HCT116 (cell line): ENCODE measurements at regions not wholly inside any gene's neighbourhood (a gene's known extent, or its start where the extent isn't known, plus 50 kb on each side); places are given as distances from the start of the nearest gene placed in this dataset.

ENCODE experiments used
- ATAC-seq: fragments of 200-7000 bp; cut with Tn5 transposase; 2 replicates; pipeline ENCODE4 v1.9.1; 2020; ENCODE audit warnings: mild to moderate bottlenecking, moderate library complexity
- BruUV-seq: library from RNA; stranded (reverse); fragments of 400-500 nt; replicated peaks from 2 replicates; lab custom pipeline; 2021; lab: Mats Ljungman, UMichigan
- CTCF ChIA-PET: fragments of 300-600 bp; sonication (Branson Sonifier 250); formaldehyde crosslinking; loops from one replicate; lab custom pipeline; 2021; ENCODE audit warnings: antibody characterized with exemption; lab: Charles Lee
- POLR2A ChIA-PET: fragments of 300-600, 350-600 bp; sonication (Branson Sonifier 250); formaldehyde crosslinking; loops from one replicate; lab custom pipeline; 2021; ENCODE audit warnings: antibody characterized with exemption; lab: Charles Lee
- RAD21 ChIA-PET, 2 experiments: fragments of 300-600 bp; sonication (Branson Sonifier 250); formaldehyde crosslinking; loops; one replicate each; lab custom pipeline; 2023; ENCODE audit warnings: low total read pairs in 2 of 2; ENCODE audit not compliant: uncharacterized antibody in 2 of 2, unreplicated experiment in 2 of 2, low non-redundant PET in 1 of 2; lab: Charles Lee
- DNase-seq: peaks from one replicate; pipeline ENCODE4 v3.0.0-alpha.2; 2010; ENCODE audit warnings: low read depth, low spot score
- H2AFZ ChIP-seq: fragments of 200-600 bp; shearing (Covaris generic), sonication (generic); 2 replicates; pipeline ENCODE4 v1.6.1; 2017; ENCODE audit warnings: low read depth, mixed run types, mixed read lengths, antibody characterized with exemption, low read length; ENCODE audit not compliant: poor library complexity, severe bottlenecking
- H3K27ac ChIP-seq: 2 replicates; pipeline ENCODE4 v1.5.1; 2012; ENCODE audit warnings: low read depth, low read length
- H3K27me3 ChIP-seq: fragments of 200-600 bp; sonication (generic); 2 replicates; pipeline ENCODE4 v1.6.1; 2016; ENCODE audit warnings: mixed run types, low read length, mixed read lengths; ENCODE audit not compliant: insufficient read depth
- H3K36me3 ChIP-seq, 2 experiments: fragments of 200-500 bp in 1 of 2; fragments of 200-600 bp in 1 of 2; sonication (Bioruptor generic) in 1 of 2; sonication (generic) in 1 of 2; 2 replicates each; pipeline versions ENCODE4 v1.5.1 to v1.6.1; 2014 to 2016; ENCODE audit warnings: low read length in 2 of 2, inconsistent platforms in 1 of 2, mixed read lengths in 1 of 2, mixed run types in 1 of 2; ENCODE audit not compliant: insufficient read depth in 2 of 2, control insufficient read depth in 1 of 2
- H3K4me1 ChIP-seq, 2 experiments: fragments of 200-600 bp in 1 of 2; sonication (generic) in 1 of 2; 2 replicates each; pipeline versions ENCODE4 v1.5.1 to v1.6.1; 2012 to 2017; ENCODE audit warnings: low read length in 2 of 2, inconsistent platforms in 1 of 2, mild to moderate bottlenecking in 1 of 2, mixed read lengths in 1 of 2, mixed run types in 1 of 2, moderate library complexity in 1 of 2; ENCODE audit not compliant: insufficient read depth in 2 of 2, control insufficient read depth in 1 of 2
- H3K4me2 ChIP-seq: fragments of 200-600 bp; sonication (generic); 2 replicates; pipeline ENCODE4 v1.6.1; 2017; ENCODE audit warnings: mixed run types, low read length, mixed read lengths
- H3K4me3 ChIP-seq, 2 experiments: fragments of 200-600 bp in 1 of 2; sonication (generic) in 1 of 2; replicated peaks in 1 of 2; 2 replicates each; pipeline ENCODE4 v1.5.1; 2011 to 2016; ENCODE audit warnings: low read length in 2 of 2, control low read depth in 1 of 2, low read depth in 1 of 2, mild to moderate bottlenecking in 1 of 2, mixed read lengths in 1 of 2, mixed run types in 1 of 2
- H3K79me2 ChIP-seq: fragments of 200-600 bp; sonication (generic); 2 replicates; pipeline ENCODE4 v1.6.1; 2017; ENCODE audit warnings: mild to moderate bottlenecking, mixed run types, low read length, moderate library complexity, mixed read lengths; ENCODE audit not compliant: insufficient read depth
- H3K9ac ChIP-seq: fragments of 200-600 bp; sonication (generic); 2 replicates; pipeline ENCODE4 v1.6.1; 2016; ENCODE audit warnings: low read length, mixed read lengths
- H3K9me2 ChIP-seq: fragments of 200-600 bp; sonication (generic), shearing (Covaris generic); 2 replicates; pipeline ENCODE4 v1.6.1; 2017; ENCODE audit warnings: mixed run types, mild to moderate bottlenecking, moderate library complexity; ENCODE audit not compliant: insufficient read depth
- H3K9me3 ChIP-seq, 2 experiments: fragments of 200-500 bp in 1 of 2; fragments of 200-600 bp in 1 of 2; sonication (Bioruptor generic) in 1 of 2; sonication (generic) in 1 of 2; 2 replicates each; pipeline ENCODE4 v1.6.1; 2014 to 2017; ENCODE audit warnings: low read length in 2 of 2, mixed read lengths in 2 of 2, inconsistent platforms in 1 of 2, low read depth in 1 of 2, mild to moderate bottlenecking in 1 of 2, mixed run types in 1 of 2, moderate library complexity in 1 of 2; ENCODE audit not compliant: control insufficient read depth in 1 of 2, insufficient read depth in 1 of 2
- H4K20me1 ChIP-seq: fragments of 200-600 bp; sonication (generic), shearing (Covaris generic); 2 replicates; pipeline ENCODE4 v1.6.1; 2017; ENCODE audit warnings: mixed run types, mild to moderate bottlenecking, moderate library complexity; ENCODE audit not compliant: insufficient read depth
- ATF3 ChIP-seq: IDR thresholded peaks from 2 replicates; pipeline ENCODE4 v1.6.1; 2012
- CBX3 ChIP-seq: IDR thresholded peaks from 2 replicates; pipeline ENCODE4 v1.6.1; 2012; ENCODE audit warnings: low read depth
- CEBPB ChIP-seq: IDR thresholded peaks from 2 replicates; pipeline ENCODE4 v1.6.1; 2012; ENCODE audit warnings: low read depth
- CTCF ChIP-seq, 3 experiments: fragments of 200-600 bp in 1 of 3; sonication (generic) in 1 of 3; IDR thresholded peaks in 2 of 3; conservative IDR thresholded peaks in 1 of 3; 2 replicates each; pipeline ENCODE4 v1.5.1; 2012 to 2017; ENCODE audit warnings: low read depth in 2 of 3, low read length in 2 of 3, antibody characterized with exemption in 1 of 3, borderline replicate concordance in 1 of 3, control low read depth in 1 of 3, mild to moderate bottlenecking in 1 of 3, mixed read lengths in 1 of 3, mixed run types in 1 of 3, moderate library complexity in 1 of 3; ENCODE audit not compliant: insufficient read depth in 1 of 3
- EZH2phosphoT487 ChIP-seq: fragments of 200-600 bp; IDR thresholded peaks from 2 replicates; pipeline ENCODE4 v1.6.1; 2018; ENCODE audit warnings: antibody characterized with exemption, borderline replicate concordance
- FOSL1 ChIP-seq: IDR thresholded peaks from 2 replicates; pipeline ENCODE4 v1.6.1; 2012; ENCODE audit warnings: low read depth
- JUND ChIP-seq: IDR thresholded peaks from 2 replicates; pipeline ENCODE4 v1.6.1; 2012
- MAX ChIP-seq: IDR thresholded peaks from 2 replicates; pipeline ENCODE4 v1.6.1; 2012
- POLR2A ChIP-seq: IDR thresholded peaks from 2 replicates; pipeline ENCODE4 v1.7.0; 2011; ENCODE audit warnings: borderline replicate concordance; ENCODE audit not compliant: insufficient read depth, insufficient read length; ENCODE audit errors: extremely low read depth
- POLR2AphosphoS5 ChIP-seq: IDR thresholded peaks from 2 replicates; pipeline ENCODE4 v1.6.1; 2011; ENCODE audit warnings: mild to moderate bottlenecking, low read depth, low read length, moderate library complexity
- RAD21 ChIP-seq: IDR thresholded peaks from 2 replicates; pipeline ENCODE4 v1.6.1; 2012; ENCODE audit warnings: low read depth, mild to moderate bottlenecking
- REST ChIP-seq: IDR thresholded peaks from 2 replicates; pipeline ENCODE4 v1.6.1; 2012; ENCODE audit warnings: low read depth
- SIN3A ChIP-seq: IDR thresholded peaks from 2 replicates; pipeline ENCODE4 v1.6.1; 2012; ENCODE audit warnings: low read depth
- SP1 ChIP-seq: IDR thresholded peaks from 2 replicates; pipeline ENCODE4 v1.6.1; 2012; ENCODE audit warnings: low read depth
- SRF ChIP-seq: IDR thresholded peaks from 2 replicates; pipeline ENCODE4 v1.6.1; 2012; ENCODE audit warnings: low read depth
- TCF7L2 ChIP-seq: IDR thresholded peaks from 2 replicates; pipeline ENCODE4 v1.7.0; 2011; ENCODE audit warnings: borderline replicate concordance, inconsistent platforms; ENCODE audit not compliant: insufficient read depth, insufficient read length; ENCODE audit errors: extremely low read depth
- ZBTB33 ChIP-seq: IDR thresholded peaks from 2 replicates; pipeline ENCODE4 v1.6.1; 2011; ENCODE audit warnings: mild to moderate bottlenecking, low read length, moderate library complexity; ENCODE audit not compliant: insufficient replicate concordance; ENCODE audit errors: extremely low read depth
- ZNF274 ChIP-seq: fragments of 200-500 bp; sonication (Bioruptor generic); IDR thresholded peaks from 2 replicates; pipeline ENCODE4 v1.6.1; 2014; ENCODE audit warnings: mild to moderate bottlenecking, low read depth, low read length, inconsistent platforms
- intact Hi-C: fragments of 100-400 bp; cut with micrococcal nuclease; formaldehyde crosslinking; loops from 2 replicates; pipeline ENCODE4 v1.10.0; 2022

- no peak for DNase-seq
- TF ChIP-seq JUND (no peak), CBX3 (no peak), RAD21 (no peak), ATF3 (no peak), CTCF (IDR thresholded peaks at IDR 0.05 in 2 of 3, conservative IDR thresholded peaks at IDR 0.05 in 1 of 3; ENCODE audit: borderline replicate concordance in 1 of 3, insufficient read depth in 1 of 3, low read depth in 2 of 3, low read length in 2 of 3) (no peak), SP1 (no peak), ZNF274 (no peak), FOSL1 (no peak), ZBTB33 (no peak), POLR2AphosphoS5 (no peak), CEBPB (no peak), POLR2A (no peak), SIN3A (no peak), REST (no peak), EZH2phosphoT487 (no peak), TCF7L2 (no peak), MAX (no peak), SRF (no peak)
- TF ChIP-seq, all 23 proteins: peak for 0
- H3K27me3 ChIP-seq: no peaks in the 10 kb centered on the region
- H3K9ac ChIP-seq: no peak overlapping the region
- H3K27ac ChIP-seq: no peak overlapping the region
- ChIA-PET CTCF (no interaction called here), RAD21 (no interaction called here), POLR2A (no interaction called here)
- ATAC-seq: no peak
- no peak overlapping the region for H3K4me2 ChIP-seq
- no peak overlapping the region for H3K4me3 ChIP-seq
- intact Hi-C loops: no loop called here
- H3K79me2 ChIP-seq: no peaks in the 10 kb centered on the region
- BruUV-seq: no TSS peak
- no peaks in the 10 kb centered on the region for H4K20me1 ChIP-seq
- H3K9me3 ChIP-seq: peaks cover 9 to 13% of the 10 kb centered on the region in 2 experiments; a peak in 2 of 4 replicates
- H3K36me3 ChIP-seq: no peaks in the 10 kb centered on the region
- no peak overlapping the region for H2AFZ ChIP-seq
- H3K9me2 ChIP-seq: no peaks in the 10 kb centered on the region
- H3K4me1 ChIP-seq: no peaks in the 10 kb centered on the region
These were observed 332.3 kb upstream of the KIRREL3 start for GRCh38 chr11:127332896-127333295.
